IMR-90 (cell line): ENCODE measurements at regions not wholly inside any gene's neighbourhood (a gene's known extent, or its start where the extent isn't known, plus 50 kb on each side); places are given as distances from the start of the nearest gene placed in this dataset.

Source experiments
- CEBPB ChIP-seq: IDR thresholded peaks from 2 replicates; pipeline ENCODE4 v1.6.1; 2012; ENCODE audit warnings: low read depth, low read length, improper control_type of control experiment
- CHD1 ChIP-seq: IDR thresholded peaks from 2 replicates; pipeline ENCODE4 v1.6.1; 2012; ENCODE audit warnings: low read depth, low read length, improper control_type of control experiment
- CTCF ChIP-seq: conservative IDR thresholded peaks from 2 replicates; pipeline ENCODE4 v1.5.1; 2012; ENCODE audit warnings: mild to moderate bottlenecking, low read depth, low read length, improper control_type of control experiment
- ELK1 ChIP-seq: fragments of 150-350 bp; IDR thresholded peaks from 2 replicates; pipeline ENCODE4 v1.6.1; 2016; ENCODE audit warnings: low read depth, mild to moderate bottlenecking, low read length, moderate library complexity, borderline replicate concordance
- FOS ChIP-seq: fragments of 150-350 bp; IDR thresholded peaks from 2 replicates; pipeline ENCODE4 v1.6.1; 2016; ENCODE audit warnings: low read depth, low read length
- POLR2A ChIP-seq: IDR thresholded peaks from 2 replicates; pipeline ENCODE4 v1.6.1; 2012; ENCODE audit warnings: mild to moderate bottlenecking, low read depth, low read length
- RAD21 ChIP-seq: IDR thresholded peaks from 2 replicates; pipeline ENCODE4 v1.6.1; 2012; ENCODE audit warnings: low read length, improper control_type of control experiment
- SMC3 ChIP-seq: fragments of 150-350 bp; IDR thresholded peaks from 2 replicates; pipeline ENCODE4 v1.6.1; 2016; ENCODE audit warnings: low read depth, mild to moderate bottlenecking, antibody characterized with exemption, low read length, moderate library complexity
- USF2 ChIP-seq: fragments of 150-350 bp; IDR thresholded peaks from 2 replicates; pipeline ENCODE4 v1.6.1; 2017; ENCODE audit warnings: mild to moderate bottlenecking, antibody characterized with exemption, low read length, low read depth

DNA sequence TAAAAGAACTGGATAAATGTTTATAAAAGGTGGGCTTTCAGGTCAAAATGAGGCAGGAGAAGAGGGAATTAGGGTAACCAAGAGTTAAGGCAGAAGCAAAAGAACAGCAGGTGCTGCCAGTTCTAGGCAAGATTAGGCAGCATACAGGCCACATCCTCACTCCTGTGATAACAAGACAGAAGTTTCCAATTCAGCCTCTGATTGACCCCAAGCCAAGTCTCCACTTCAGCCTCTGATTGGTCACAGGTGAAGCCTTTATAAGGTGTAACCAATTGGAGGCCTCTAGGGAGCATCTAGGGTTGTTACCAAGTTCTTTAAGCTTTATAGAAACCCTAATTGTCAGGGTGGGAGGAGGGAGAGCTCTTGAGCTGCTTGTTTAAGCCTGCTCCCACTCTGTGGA, 160.8 kb downstream of the MATN1 start:
- TF ChIP-seq POLR2A (no peak), CTCF (no peak), ELK1 (no peak), USF2 (no peak), FOS (no peak), CEBPB (no peak), SMC3 (no peak), CHD1 (no peak), RAD21 (no peak)
